ENCODE measurements at regions not wholly inside any gene's neighbourhood (a gene's known extent, or its start where the extent isn't known, plus 50 kb on each side); places are given as distances from the start of the nearest gene placed in this dataset.

DNA sequence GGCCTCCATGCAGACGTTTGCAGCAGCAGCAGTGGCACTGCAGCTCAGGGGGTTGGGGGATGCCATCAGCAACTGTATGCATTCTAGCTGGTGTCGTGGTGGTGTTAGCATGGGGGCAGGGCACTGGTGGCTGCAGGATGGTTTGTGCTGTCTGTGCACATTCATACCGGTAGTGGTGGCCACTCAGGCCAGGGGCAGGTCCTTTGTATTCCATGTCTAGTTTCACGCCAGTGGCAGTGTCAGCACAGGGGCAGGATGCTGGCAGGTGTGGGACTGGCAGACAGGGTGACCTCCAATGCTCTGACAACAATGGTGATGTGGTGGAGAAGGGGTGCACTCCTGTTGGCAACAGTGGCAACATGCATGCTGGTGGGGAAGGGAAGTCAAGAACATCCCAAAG lies 194.2 kb upstream of the LRRC7 start:
- TF ChIP-seq CTCF (IDR thresholded peaks at IDR 0.05): no peak
- no peak for TF ChIP-seq POLR2A (IDR thresholded peaks at IDR 0.05)
